COLO829 (cell line): ENCODE measurements at regions not wholly inside any gene's neighbourhood (a gene's known extent, or its start where the extent isn't known, plus 50 kb on each side); places are given as distances from the start of the nearest gene placed in this dataset.

Source experiments
- DNase-seq: peaks from one replicate; pipeline ENCODE4 v3.0.0; 2012; ENCODE audit warnings: low spot score

GRCh38 chr4:13181681-13182080, 302.5 kb downstream of the RAB28 start:
- DNase-seq = no peak

DNA sequence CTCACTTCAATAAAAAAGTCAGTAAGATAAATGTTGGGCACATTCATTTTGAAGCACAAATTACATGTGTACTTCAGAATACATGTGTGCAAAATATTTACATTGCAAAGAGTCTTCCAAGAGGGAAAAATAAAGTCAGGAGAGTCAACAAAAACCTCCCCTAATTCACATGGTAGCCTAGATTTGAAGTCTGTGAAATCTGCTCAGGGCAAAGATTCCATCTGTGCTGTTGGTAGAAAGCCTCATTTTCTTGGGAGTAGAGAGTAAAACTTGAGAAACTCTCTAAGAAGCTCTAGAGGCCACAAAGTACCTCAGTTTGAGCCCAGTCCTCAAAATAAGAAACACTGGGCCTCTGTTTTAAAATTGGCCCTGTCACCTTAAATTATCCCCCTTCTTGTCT, 303.4 kb downstream of the RAB28 start:
- DNase-seq = no peak

DNA sequence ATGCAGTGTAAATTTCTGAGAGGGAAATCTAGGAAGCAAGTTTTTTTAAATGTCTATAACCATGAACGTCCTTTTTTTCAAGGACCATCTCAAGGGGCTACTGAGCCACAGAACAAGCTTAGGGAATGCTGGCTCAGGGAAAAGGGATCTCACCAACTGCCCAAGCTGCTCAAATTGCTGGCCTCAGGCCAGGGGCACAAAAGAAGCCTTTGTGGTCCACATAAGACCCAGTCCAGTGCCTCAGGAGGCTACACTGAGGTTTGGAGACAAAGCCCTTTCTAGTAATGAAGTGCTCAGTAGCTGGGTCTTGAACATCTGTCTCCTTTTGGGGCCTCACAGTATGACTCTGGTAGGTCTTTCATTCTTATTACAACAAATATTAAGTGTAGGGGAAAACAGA, 305.5 kb downstream of the RAB28 start:
- peak; percentile 9 for DNase-seq

DNA sequence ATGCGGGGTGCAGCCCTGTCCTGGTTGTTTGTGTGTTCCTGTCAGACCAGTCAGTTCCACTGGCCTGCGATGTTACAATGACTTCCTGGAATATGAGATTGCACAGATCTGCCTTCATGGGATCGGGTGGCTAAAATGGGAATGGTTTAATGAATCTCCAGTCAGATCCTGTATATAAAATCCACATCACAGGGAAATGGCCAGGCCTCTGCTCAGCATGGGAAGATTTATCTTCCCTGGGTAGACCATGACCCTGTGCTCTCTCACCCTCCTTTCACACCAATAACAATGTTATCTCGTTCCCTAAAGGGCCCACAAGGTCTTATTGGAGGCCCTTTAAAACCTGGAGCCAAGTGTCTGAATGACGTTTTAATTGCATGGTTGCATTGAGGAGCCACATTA, 307.4 kb downstream of the RAB28 start:
- DNase-seq = no peak

DNA sequence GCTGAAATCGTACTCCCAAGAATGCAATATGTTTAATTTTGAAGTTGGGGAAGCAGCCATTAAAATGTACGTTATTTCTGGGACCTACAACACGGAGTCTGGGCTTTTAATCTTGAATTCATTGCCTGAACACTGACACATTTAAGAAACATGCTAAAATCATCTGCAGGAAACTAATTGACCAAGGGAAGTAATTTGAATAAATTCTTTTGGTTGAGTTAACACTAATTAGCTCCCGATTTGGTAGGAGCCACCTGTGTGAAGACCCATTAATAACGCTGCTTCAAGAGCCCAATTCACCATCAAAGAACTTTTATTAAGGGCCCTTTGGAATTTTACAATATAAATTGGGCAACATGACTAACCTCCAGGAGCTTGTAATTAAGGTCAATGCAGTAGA, 309.2 kb downstream of the RAB28 start:
- no peak for DNase-seq

DNA sequence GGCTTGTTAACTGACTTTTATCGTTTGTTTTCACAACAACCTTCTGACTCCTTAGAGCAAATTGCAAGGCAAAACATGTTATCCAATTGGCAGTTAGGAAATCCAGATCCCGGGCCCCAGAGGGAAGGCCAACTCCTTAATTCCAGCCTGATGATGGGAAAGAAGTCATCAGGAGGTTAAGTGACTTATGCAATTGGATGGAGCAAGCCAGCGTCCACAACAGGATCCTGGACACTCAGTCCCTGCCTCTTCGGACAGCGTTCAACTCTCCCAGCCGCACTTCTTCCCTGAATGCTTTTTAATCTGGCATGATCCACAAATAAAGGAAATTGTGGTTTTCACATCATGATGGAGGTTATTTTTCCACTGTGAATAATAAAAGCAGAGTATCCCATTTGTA, 310.1 kb downstream of the RAB28 start:
- no peak for DNase-seq

DNA sequence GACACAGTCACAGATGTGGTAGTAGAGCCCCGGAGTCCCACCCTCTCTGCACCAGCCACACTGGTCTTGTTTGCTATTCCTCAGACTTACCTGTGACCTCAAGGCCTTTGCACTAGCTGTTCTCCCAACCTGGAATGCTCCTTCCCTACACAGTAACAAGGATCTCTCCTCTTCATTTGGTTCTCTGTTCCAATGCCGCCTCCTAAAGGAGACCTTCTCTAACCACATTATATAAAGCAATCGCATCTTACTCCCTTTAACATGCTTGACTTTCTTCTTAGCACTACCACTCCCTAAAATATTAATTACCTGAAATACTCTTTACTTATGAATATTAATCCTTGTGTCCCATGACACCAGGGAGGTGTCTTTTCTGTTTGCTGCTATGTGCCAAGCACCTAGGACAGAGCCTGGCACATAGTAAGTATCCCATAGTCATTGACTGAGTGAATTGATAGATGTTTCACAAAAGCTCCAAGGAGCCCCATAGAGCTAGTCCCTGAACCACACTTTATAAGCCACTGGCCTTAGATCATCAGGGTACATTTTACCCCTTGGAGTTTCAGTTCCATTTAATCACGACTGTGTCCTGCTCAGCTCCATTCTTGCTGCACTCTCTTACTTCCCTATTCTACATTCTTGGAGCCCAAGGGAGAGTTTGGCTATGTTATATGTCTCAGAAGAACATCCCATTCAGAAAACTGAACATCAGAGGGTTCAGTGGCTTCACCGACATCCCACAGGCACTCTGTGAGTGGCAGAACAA, 312.7 kb downstream of the RAB28 start:
- DNase-seq = no peak

GRCh38 chr4:13169731-13170525, 314.2 kb downstream of the RAB28 start:
- no peak for DNase-seq

DNA sequence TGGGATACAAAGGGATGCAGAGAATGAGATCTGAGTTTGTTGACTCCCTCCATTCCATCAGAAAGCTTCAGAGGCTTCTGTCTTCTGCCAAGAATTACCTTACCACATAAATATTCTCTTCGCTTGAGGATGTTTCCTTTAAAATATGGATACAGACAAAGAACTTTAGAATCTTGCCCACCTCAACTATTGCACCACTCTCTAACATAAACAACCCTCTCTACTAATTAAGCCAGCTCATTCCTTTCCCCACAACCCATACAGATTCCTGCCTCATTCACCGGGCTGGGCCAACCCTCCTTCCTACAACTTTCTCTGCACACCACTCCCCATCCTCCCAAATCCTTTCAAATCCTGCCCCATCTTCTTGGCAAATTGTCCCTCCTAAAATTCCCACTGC, 315.8 kb downstream of the RAB28 start:
- no peak for DNase-seq

- DNase-seq = no peak
Measured at GRCh38 chr4:13166214-13166613, 317.9 kb downstream of the RAB28 start.

DNA sequence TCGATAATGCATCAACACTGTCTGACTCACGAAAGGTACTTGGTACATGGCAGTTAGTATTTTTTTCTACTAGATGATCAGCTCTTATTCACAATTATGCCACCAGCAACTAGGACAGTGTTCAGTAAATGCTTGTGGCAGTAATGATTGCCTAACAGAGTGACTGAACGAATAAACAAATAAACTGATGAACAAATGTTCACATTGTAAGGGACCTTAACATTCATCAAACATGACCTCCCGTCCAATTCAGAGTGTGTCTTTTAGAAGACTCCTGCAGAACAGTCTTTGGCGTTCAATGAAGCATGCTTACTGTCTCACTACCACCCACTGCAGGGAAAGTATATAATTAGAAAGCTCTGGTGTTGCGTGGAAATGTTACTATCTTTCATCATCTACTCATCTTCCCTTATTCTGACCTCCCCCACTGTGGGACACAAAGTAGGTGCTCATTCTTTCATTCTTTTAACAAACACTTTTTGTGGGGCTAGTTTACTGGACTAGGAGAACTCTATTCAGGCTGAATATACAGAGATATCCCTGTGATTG, 319.3 kb downstream of the RAB28 start:
- no peak for DNase-seq

DNA sequence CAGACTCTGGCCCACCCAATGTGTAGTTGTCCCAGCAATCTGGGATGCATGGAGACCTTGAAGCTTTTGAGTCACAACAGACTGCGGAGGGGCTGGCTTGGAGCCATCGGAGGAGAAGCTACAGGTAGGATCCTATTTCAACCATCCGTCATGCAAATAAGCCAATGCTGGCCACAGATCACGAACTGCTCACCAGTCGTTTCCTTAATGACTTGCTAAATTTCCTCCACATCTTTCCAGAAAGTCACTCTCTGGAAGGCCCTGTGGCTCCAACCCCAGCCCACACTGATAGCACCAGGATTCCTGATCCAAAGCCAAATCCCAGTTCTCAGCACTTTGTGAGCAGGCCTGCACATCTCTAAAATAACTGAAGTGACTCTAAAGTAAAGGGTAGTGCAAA, 321.3 kb downstream of the RAB28 start:
- no peak for DNase-seq

- DNase-seq = no peak
Measured at GRCh38 chr4:13160920-13161319, 323.2 kb downstream of the RAB28 start.

DNA sequence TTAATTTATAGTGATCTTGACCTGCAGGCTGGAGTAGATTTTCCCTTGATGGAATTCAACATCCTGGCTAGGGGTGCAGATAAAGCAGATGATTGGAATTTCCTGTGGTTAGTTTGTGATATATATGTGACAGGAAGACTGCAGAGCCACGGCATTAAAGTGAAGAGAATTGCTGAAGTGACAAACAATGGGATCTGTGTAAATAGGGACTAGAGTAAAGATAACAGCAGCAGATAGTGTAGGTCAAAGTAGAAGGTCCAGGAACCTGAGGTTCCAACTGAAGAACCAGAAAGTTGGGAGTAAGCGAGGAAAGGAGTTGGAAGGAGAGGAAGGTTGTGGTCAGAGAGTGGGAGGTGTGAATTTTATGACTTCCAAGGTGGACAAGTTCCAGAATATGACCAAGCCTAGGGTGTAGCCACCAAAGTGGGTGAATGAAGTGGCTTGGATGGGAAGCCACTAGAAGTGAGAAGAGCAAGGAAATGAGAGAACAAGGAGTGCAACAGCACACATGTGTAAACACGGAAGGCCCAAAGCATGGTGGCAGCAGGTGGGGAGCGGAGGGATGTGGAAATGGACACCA, 325.0 kb downstream of the RAB28 start:
- DNase-seq = peak; percentile 35

GRCh38 chr4:13151194-13151593, 332.9 kb downstream of the RAB28 start:
- DNase-seq = no peak

GRCh38 chr4:13143222-13144070, 340.7 kb downstream of the RAB28 start:
- no peak for DNase-seq

GRCh38 chr4:13142726-13143125, 341.4 kb downstream of the RAB28 start:
- no peak for DNase-seq

DNA sequence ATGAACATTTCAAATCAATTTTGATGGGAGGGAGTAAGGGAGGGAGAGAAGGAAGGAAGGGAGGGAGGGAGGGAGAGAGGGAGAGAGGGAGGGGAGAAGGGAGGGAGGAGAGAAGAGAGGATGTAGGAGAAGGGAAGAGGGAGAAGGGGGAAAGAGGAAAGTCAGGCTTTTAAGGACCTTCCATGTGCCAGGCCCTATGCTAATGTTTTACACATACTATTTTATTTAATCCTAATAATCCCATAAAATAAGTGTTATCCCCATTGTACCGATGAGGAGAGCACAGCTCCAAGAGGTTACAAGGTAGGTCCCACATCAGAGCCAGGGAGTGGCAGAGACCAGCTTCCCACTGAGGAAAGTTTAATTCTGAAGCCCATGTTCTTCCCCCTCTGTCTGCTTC, 341.9 kb downstream of the RAB28 start:
- DNase-seq = no peak

- DNase-seq = no peak
Measured at GRCh38 chr4:13137390-13137789, 346.8 kb downstream of the RAB28 start.

- no peak for DNase-seq
Measured at GRCh38 chr4:13133700-13134099, 350.4 kb downstream of the RAB28 start.

- DNase-seq = no peak
Measured at GRCh38 chr4:13130848-13131247, 353.3 kb downstream of the RAB28 start.

GRCh38 chr4:13129095-13129494, 355.0 kb downstream of the RAB28 start:
- no peak for DNase-seq
